HG03095 (cell line): ENCODE measurements at regions not wholly inside any gene's neighbourhood (a gene's known extent, or its start where the extent isn't known, plus 50 kb on each side); places are given as distances from the start of the nearest gene placed in this dataset.
"Not testable (repeated sequence)": the region's sequence is repeated elsewhere in the genome, so short reads cannot be mapped to it uniquely, and the experiment has no call there.

Experiments used
- ATAC-seq: cut with Tn5 transposase; IDR thresholded peaks from one replicate; pipeline ENCODE4 v1.9.1; 2021; ENCODE audit warnings: moderate library complexity; ENCODE audit not compliant: unreplicated experiment

GRCh38 chr22:22122348-22123117, 122.1 kb upstream of the VPREB1 start:
- ATAC-seq, result no peak

GRCh38 chr22:22121445-22121844, 123.1 kb upstream of the VPREB1 start:
- no peak for ATAC-seq

- ATAC-seq, result no peak
Measured at GRCh38 chr22:22120160-22120559, 124.4 kb upstream of the VPREB1 start.

- no peak for ATAC-seq
Measured at GRCh38 chr22:22118987-22119386, 125.6 kb upstream of the VPREB1 start.

- ATAC-seq, result not testable (repeated sequence)
Measured at GRCh38 chr22:22117864-22118544, 126.6 kb upstream of the VPREB1 start.

GRCh38 chr22:22116997-22117770, 127.4 kb upstream of the VPREB1 start:
- ATAC-seq, result not testable (repeated sequence)

GRCh38 chr22:22113701-22114100, 130.9 kb upstream of the VPREB1 start:
- no peak for ATAC-seq

GRCh38 chr22:22112533-22113294, 130.1 kb upstream of the TOP3B start:
- ATAC-seq, result no peak

GRCh38 chr22:22111983-22112382, 129.4 kb upstream of the TOP3B start:
- no peak for ATAC-seq

GRCh38 chr22:22111267-22111751, 128.7 kb upstream of the TOP3B start:
- ATAC-seq, result peak; percentile 67

- peak; percentile 70 for ATAC-seq
Measured at GRCh38 chr22:22110548-22111266, 128.1 kb upstream of the TOP3B start.

- no peak for ATAC-seq
Measured at GRCh38 chr22:22109693-22110466, 127.3 kb upstream of the TOP3B start.

GRCh38 chr22:22106855-22107254, 124.3 kb upstream of the TOP3B start:
- ATAC-seq, result no peak

GRCh38 chr22:22105364-22105763, 122.8 kb upstream of the TOP3B start:
- ATAC-seq, result no peak

- no peak for ATAC-seq
Measured at GRCh38 chr22:22103078-22103875, 120.7 kb upstream of the TOP3B start.

GRCh38 chr22:22099833-22100812, 117.5 kb upstream of the TOP3B start:
- ATAC-seq, result no peak

GRCh38 chr22:22099194-22099486, 116.6 kb upstream of the TOP3B start:
- peak; percentile 79 for ATAC-seq
